ENCODE measurements at regions not wholly inside any gene's neighbourhood (a gene's known extent, or its start where the extent isn't known, plus 50 kb on each side); places are given as distances from the start of the nearest gene placed in this dataset.

- H3K79me2 ChIP-seq (ENCODE audit: control insufficient read depth, insufficient read depth, low read length) = no peaks in the 10 kb centered on the region
- H3K27me3 ChIP-seq (replicated peaks in 1 of 2; ENCODE audit: control insufficient read depth in 2 of 2, insufficient read depth in 2 of 2, low read length in 1 of 2) = no peaks in the 10 kb centered on the region
- DNase-seq (ENCODE audit: low read depth, low spot score) = no peak
- intact Hi-C loops (cut with micrococcal nuclease; ENCODE audit: unreplicated experiment) (no loop called here), in situ Hi-C loops (cut with MboI) (no loop called here)
- H3K9me3 ChIP-seq (replicated peaks; ENCODE audit: control insufficient read depth, insufficient read depth, low read length) = no peaks in the 10 kb centered on the region; the same call in 2 of the 3 replicates
- FAIRE-seq = no peak
- H4K20me1 ChIP-seq (ENCODE audit: control insufficient read depth, insufficient read depth) = no peaks in the 10 kb centered on the region
- H3K4me2 ChIP-seq (ENCODE audit: control insufficient read depth, insufficient read depth) = no peak overlapping the region
- H3K9ac ChIP-seq (ENCODE audit: control insufficient read depth, insufficient read depth, low read length) = no peak overlapping the region
- no peak for ATAC-seq
- ChIA-PET RAD21 (ENCODE audit: unreplicated experiment) (no interaction called here), SMC1A (ENCODE audit: uncharacterized antibody, unreplicated experiment) (no interaction called here), CTCF (no interaction called here), POLR2A (no interaction called here)
- TF ChIP-seq USF2 (IDR thresholded peaks at IDR 0.05; ENCODE audit: borderline replicate concordance, low read depth, low read length) (no peak), ZBED1 (IDR thresholded peaks at IDR 0.05; ENCODE audit: borderline replicate concordance) (no peak)
- no TSS peak for BruUV-seq (replicated peaks)
- no peaks in the 10 kb centered on the region for H3K36me3 ChIP-seq (ENCODE audit: control insufficient read depth in 2 of 2, insufficient read depth in 2 of 2, low read length in 1 of 2)
- H3K27ac ChIP-seq (ENCODE audit: control insufficient read depth, insufficient read depth) = no peak overlapping the region
- H2AFZ ChIP-seq (ENCODE audit: control insufficient read depth, low read depth, low read length) = no peak overlapping the region
- WGBS (ENCODE audit: insufficient coverage, insufficient replicate concordance, low lambda C conversion rate, missing lambda C conversion rate) = 7% methylated on average over 3 of the region's 3 CpGs
- H3K4me3 ChIP-seq = no peak overlapping the region
- H3K4me1 ChIP-seq (ENCODE audit: control insufficient read depth, insufficient read depth, low read length) = no peaks in the 10 kb centered on the region
These were observed 334.9 kb downstream of the C16orf95 start for GRCh38 chr16:86982347-86982596.

GRCh38 chr16:86982912-86983311 is 334.3 kb downstream of the C16orf95 start:
- Histone ChIP-seq H4K20me1 (ENCODE audit: control insufficient read depth, insufficient read depth) (no peaks in the 10 kb centered on the region), H3K4me2 (ENCODE audit: control insufficient read depth, insufficient read depth) (no peak overlapping the region), H3K9ac (ENCODE audit: control insufficient read depth, insufficient read depth, low read length) (no peak overlapping the region), H3K79me2 (ENCODE audit: control insufficient read depth, insufficient read depth, low read length) (no peaks in the 10 kb centered on the region), H3K9me3 (replicated peaks; ENCODE audit: control insufficient read depth, insufficient read depth, low read length) (no peaks in the 10 kb centered on the region; the same call in 2 of the 3 replicates), H3K27ac (ENCODE audit: control insufficient read depth, insufficient read depth) (no peak overlapping the region), H3K36me3 (ENCODE audit: control insufficient read depth in 2 of 2, insufficient read depth in 2 of 2, low read length in 1 of 2) (no peaks in the 10 kb centered on the region), H3K27me3 (replicated peaks in 1 of 2; ENCODE audit: control insufficient read depth in 2 of 2, insufficient read depth in 2 of 2, low read length in 1 of 2) (no peaks in the 10 kb centered on the region), H3K4me3 (no peak overlapping the region), H3K4me1 (ENCODE audit: control insufficient read depth, insufficient read depth, low read length) (no peaks in the 10 kb centered on the region), H2AFZ (ENCODE audit: control insufficient read depth, low read depth, low read length) (no peak overlapping the region)
- TF ChIP-seq SUPT20H (IDR thresholded peaks at IDR 0.05; ENCODE audit: borderline replicate concordance, control insufficient read depth, low read depth, low read length) = no peak
- no peak for TF ChIP-seq CHD1 (IDR thresholded peaks at IDR 0.05; ENCODE audit: low read depth, low read length)
- TF ChIP-seq HDGF (IDR thresholded peaks at IDR 0.05) = no peak
- TF ChIP-seq PBX3 (IDR thresholded peaks at IDR 0.05; ENCODE audit: insufficient replicate concordance, low read depth, low read length) = no peak
- FAIRE-seq (no peak), DNase-seq (ENCODE audit: low read depth, low spot score) (no peak), ATAC-seq (no peak)
- ChIA-PET POLR2A (no interaction called here), RAD21 (ENCODE audit: unreplicated experiment) (no interaction called here), SMC1A (ENCODE audit: uncharacterized antibody, unreplicated experiment) (no interaction called here), CTCF (no interaction called here)
- 51% methylated on average over 12 of the region's 12 CpGs for WGBS (ENCODE audit: insufficient coverage, insufficient replicate concordance, low lambda C conversion rate, missing lambda C conversion rate)
- BruUV-seq (replicated peaks) = no TSS peak
- in situ Hi-C loops (cut with MboI) = no loop called here
- intact Hi-C loops (cut with micrococcal nuclease; ENCODE audit: unreplicated experiment) = no loop called here
